GM23338 (cell line): ENCODE measurements at regions not wholly inside any gene's neighbourhood (a gene's known extent, or its start where the extent isn't known, plus 50 kb on each side); places are given as distances from the start of the nearest gene placed in this dataset.
A peak's percentile ranks its signal among the peaks of the same experiment; 100 is the strongest.

Experiments used
- ATAC-seq: fragments of 200-7000 bp; cut with Tn5 transposase; 3 replicates; pipeline ENCODE4 v1.9.1; 2020
- DNase-seq: peaks from one replicate; pipeline ENCODE4 v3.0.0-alpha.2; 2015; ENCODE audit warnings: low spot score
- H2AFZ ChIP-seq: fragments of 200-600 bp; sonication (generic); 2 replicates; pipeline ENCODE4 v1.8.0; 2016; ENCODE audit warnings: antibody characterized with exemption, mild to moderate bottlenecking, moderate library complexity
- H3F3A ChIP-seq: fragments of 200-600 bp; sonication (generic); replicated peaks from 2 replicates; pipeline ENCODE4 v1.8.0; 2017; ENCODE audit warnings: antibody characterized with exemption, mixed run types, low read depth
- H3K27ac ChIP-seq: fragments of 200-600 bp; sonication (generic); 2 replicates; pipeline ENCODE4 v1.6.1; 2016; ENCODE audit warnings: low read depth
- H3K27me3 ChIP-seq: fragments of 200-600 bp; sonication (generic); 2 replicates; pipeline ENCODE4 v1.8.0; 2016; ENCODE audit warnings: mild to moderate bottlenecking, mixed run types, moderate library complexity; ENCODE audit not compliant: insufficient read depth
- H3K36me3 ChIP-seq: fragments of 200-600 bp; sonication (generic); 2 replicates; pipeline ENCODE4 v1.8.0; 2016; ENCODE audit warnings: mild to moderate bottlenecking; ENCODE audit not compliant: insufficient read depth
- H3K4me1 ChIP-seq: fragments of 200-600 bp; sonication (generic); 2 replicates; pipeline ENCODE4 v1.8.0; 2016; ENCODE audit warnings: mild to moderate bottlenecking, moderate library complexity; ENCODE audit not compliant: insufficient read depth
- H3K4me2 ChIP-seq: fragments of 200-600 bp; sonication (generic); 2 replicates; pipeline ENCODE4 v1.7.1; 2017; ENCODE audit warnings: mixed run types
- H3K4me3 ChIP-seq: fragments of 200-600 bp; sonication (generic); 2 replicates; pipeline ENCODE4 v1.6.1; 2016; ENCODE audit warnings: mixed run types
- H3K79me2 ChIP-seq: fragments of 200-600 bp; sonication (generic); replicated peaks from 2 replicates; pipeline ENCODE4 v1.8.0; 2017; ENCODE audit warnings: mild to moderate bottlenecking; ENCODE audit not compliant: insufficient read depth
- H3K9me2 ChIP-seq: fragments of 200-600 bp; sonication (generic); 2 replicates; pipeline ENCODE4 v1.8.0; 2017; ENCODE audit not compliant: insufficient read depth
- H4K20me1 ChIP-seq: fragments of 200-600 bp; sonication (generic); replicated peaks from 2 replicates; pipeline ENCODE4 v1.8.0; 2017; ENCODE audit warnings: mild to moderate bottlenecking; ENCODE audit not compliant: insufficient read depth
- H3K27ac Mint-ChIP-seq: 2 replicates; pipeline ENCODE4 v1.8.0; 2020; ENCODE audit warnings: inconsistent platforms, mild to moderate bottlenecking, moderate library complexity, mixed read lengths
- H3K27me3 Mint-ChIP-seq: 3 replicates; pipeline ENCODE4 v1.8.0; 2022; ENCODE audit warnings: low read depth, mild to moderate bottlenecking, moderate library complexity, mixed read lengths, inconsistent platforms; ENCODE audit not compliant: insufficient read depth, poor library complexity
- H3K36me3 Mint-ChIP-seq: 3 replicates; pipeline ENCODE4 v1.8.0; 2021; ENCODE audit warnings: low read depth, mild to moderate bottlenecking, inconsistent platforms, moderate library complexity, mixed read lengths
- H3K4me1 Mint-ChIP-seq: 3 replicates; pipeline ENCODE4 v1.8.0; 2020; ENCODE audit warnings: mild to moderate bottlenecking, inconsistent platforms, mixed read lengths
- H3K4me3 Mint-ChIP-seq: 3 replicates; pipeline ENCODE4 v1.8.0; 2021; ENCODE audit warnings: moderate library complexity, mild to moderate bottlenecking, inconsistent platforms, mixed read lengths
- H3K9me3 Mint-ChIP-seq: 3 replicates; pipeline ENCODE4 v1.8.0; 2020; ENCODE audit warnings: moderate library complexity, mild to moderate bottlenecking, inconsistent platforms, mixed read lengths
- CREB1 ChIP-seq: fragments of 250-450 bp; sonication (Bioruptor Pico); IDR thresholded peaks from 2 replicates; pipeline ENCODE4 v1.5.0; 2020; ENCODE audit warnings: low read depth, mild to moderate bottlenecking, moderate library complexity
- CTCF ChIP-seq, 2 experiments: fragments of 200-600 bp in 1 of 2; sonication (generic) in 1 of 2; conservative IDR thresholded peaks; 2 replicates each; pipeline versions ENCODE4 v1.5.1 to v1.6.1; 2016 to 2017; ENCODE audit warnings: antibody characterized with exemption in 2 of 2, low read depth in 2 of 2, mild to moderate bottlenecking in 2 of 2, moderate library complexity in 1 of 2
- EZH2 ChIP-seq: fragments of 200-600 bp; sonication (generic); IDR thresholded peaks from one replicate; pipeline ENCODE4 v1.8.0; 2017; ENCODE audit warnings: antibody characterized with exemption, mild to moderate bottlenecking, low read depth; ENCODE audit not compliant: unreplicated experiment
- EZH2phosphoT487 ChIP-seq: fragments of 200-600 bp; sonication (generic); IDR thresholded peaks from one replicate; pipeline ENCODE4 v1.8.1; 2018; ENCODE audit warnings: antibody characterized with exemption; ENCODE audit not compliant: unreplicated experiment
- NANOG ChIP-seq: IDR thresholded peaks from 2 replicates; pipeline ENCODE4 v1.6.1; 2016; ENCODE audit warnings: antibody characterized with exemption, borderline replicate concordance
- POLR2AphosphoS5 ChIP-seq: IDR thresholded peaks from 2 replicates; pipeline ENCODE4 v1.6.1; 2016; ENCODE audit warnings: antibody characterized with exemption, low read depth
- REST ChIP-seq: IDR thresholded peaks from one replicate; pipeline ENCODE4 v1.6.1; 2018; ENCODE audit warnings: antibody characterized with exemption; ENCODE audit not compliant: unreplicated experiment
- STAT1 ChIP-seq: IDR thresholded peaks from one replicate; pipeline ENCODE4 v1.6.1; 2016; ENCODE audit warnings: antibody characterized with exemption; ENCODE audit not compliant: unreplicated experiment
- ZNF331 ChIP-seq: fragments of 250-450 bp; sonication (Bioruptor Pico); IDR thresholded peaks from 2 replicates; pipeline ENCODE4 v1.5.0; 2020; ENCODE audit warnings: low read depth, mild to moderate bottlenecking, moderate library complexity
- ZNF462 ChIP-seq: fragments of 250-450 bp; sonication (Bioruptor Pico); IDR thresholded peaks from 2 replicates; pipeline ENCODE4 v1.5.0; 2020; ENCODE audit warnings: mild to moderate bottlenecking, moderate library complexity

GRCh38 chr9:78664370-78664769 is 367.4 kb downstream of the PSAT1 start (continued):
- no peak for TF ChIP-seq ZNF462 (CRISPR knock-in tag)
- TF ChIP-seq STAT1: no peak
- no peak for TF ChIP-seq EZH2

DNA sequence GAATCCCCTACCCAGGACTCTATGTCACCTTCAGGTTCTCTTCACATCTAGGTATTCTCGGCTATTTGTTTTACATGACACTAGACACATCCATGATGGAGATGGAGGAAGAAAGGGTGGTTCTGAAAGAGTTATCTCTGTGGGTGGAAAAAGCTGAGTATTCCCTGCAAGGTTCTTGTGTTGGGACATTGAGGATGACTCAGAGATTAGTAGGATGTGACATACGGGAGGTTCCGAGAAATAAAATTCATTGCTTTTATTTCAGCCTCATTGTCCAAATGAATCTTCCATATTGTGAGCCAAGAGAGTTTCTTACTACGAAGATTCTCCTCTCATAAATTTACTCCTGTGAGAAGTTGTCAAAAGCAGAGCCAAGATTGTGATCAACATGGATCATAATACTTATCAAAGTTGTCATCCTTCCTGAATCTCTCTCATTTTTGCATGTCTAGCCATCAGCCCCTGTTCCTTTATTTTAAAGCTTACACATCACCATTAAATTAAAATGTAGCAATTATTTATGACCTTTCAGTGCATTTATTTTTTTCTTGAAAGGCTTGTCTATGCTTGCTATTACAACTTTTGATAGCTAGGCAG is 370.0 kb downstream of the PSAT1 start:
- Histone ChIP-seq H3K4me3 (no peak overlapping the region), H3K9me2 (no peaks in the 10 kb centered on the region), H2AFZ (no peak overlapping the region), H3K79me2 (no peaks in the 10 kb centered on the region), H3F3A (no peaks in the 10 kb centered on the region), H3K4me2 (no peak overlapping the region), H3K36me3 (no peaks in the 10 kb centered on the region), H3K27ac (no peak overlapping the region), H3K27me3 (no peaks in the 10 kb centered on the region), H3K4me1 (no peaks in the 10 kb centered on the region), H4K20me1 (no peaks in the 10 kb centered on the region)
- no peaks in the 10 kb centered on the region for H3K9me3 Mint-ChIP-seq
- H3K27me3 Mint-ChIP-seq: no peaks in the 10 kb centered on the region
- peaks cover 9% of the 10 kb centered on the region; the same call in 2 of the 3 replicates for H3K4me1 Mint-ChIP-seq
- DNase-seq (no peak), ATAC-seq (no peak)
- TF ChIP-seq STAT1 (no peak), EZH2 (no peak), POLR2AphosphoS5 (no peak), REST (no peak), EZH2phosphoT487 (no peak), CREB1 (CRISPR knock-in tag) (no peak), CTCF (conservative IDR thresholded peaks at IDR 0.05; ENCODE audit: low read depth in 2 of 2) (no peak), ZNF331 (CRISPR knock-in tag) (no peak), NANOG (no peak)
- no peak overlapping the region for H3K4me3 Mint-ChIP-seq
- H3K27ac Mint-ChIP-seq: peak overlapping the region; percentile 14; the same call in 1 of the 2 replicates
- H3K36me3 Mint-ChIP-seq: no peaks in the 10 kb centered on the region
